ENCODE measurements at regions not wholly inside any gene's neighbourhood (a gene's known extent, or its start where the extent isn't known, plus 50 kb on each side); places are given as distances from the start of the nearest gene placed in this dataset.
"Not testable (repeated sequence)": the region's sequence is repeated elsewhere in the genome, so short reads cannot be mapped to it uniquely, and the experiment has no call there.

- not testable (repeated sequence) for TF ChIP-seq POLR2A (IDR thresholded peaks at IDR 0.05)
- TF ChIP-seq, protein P1, sequence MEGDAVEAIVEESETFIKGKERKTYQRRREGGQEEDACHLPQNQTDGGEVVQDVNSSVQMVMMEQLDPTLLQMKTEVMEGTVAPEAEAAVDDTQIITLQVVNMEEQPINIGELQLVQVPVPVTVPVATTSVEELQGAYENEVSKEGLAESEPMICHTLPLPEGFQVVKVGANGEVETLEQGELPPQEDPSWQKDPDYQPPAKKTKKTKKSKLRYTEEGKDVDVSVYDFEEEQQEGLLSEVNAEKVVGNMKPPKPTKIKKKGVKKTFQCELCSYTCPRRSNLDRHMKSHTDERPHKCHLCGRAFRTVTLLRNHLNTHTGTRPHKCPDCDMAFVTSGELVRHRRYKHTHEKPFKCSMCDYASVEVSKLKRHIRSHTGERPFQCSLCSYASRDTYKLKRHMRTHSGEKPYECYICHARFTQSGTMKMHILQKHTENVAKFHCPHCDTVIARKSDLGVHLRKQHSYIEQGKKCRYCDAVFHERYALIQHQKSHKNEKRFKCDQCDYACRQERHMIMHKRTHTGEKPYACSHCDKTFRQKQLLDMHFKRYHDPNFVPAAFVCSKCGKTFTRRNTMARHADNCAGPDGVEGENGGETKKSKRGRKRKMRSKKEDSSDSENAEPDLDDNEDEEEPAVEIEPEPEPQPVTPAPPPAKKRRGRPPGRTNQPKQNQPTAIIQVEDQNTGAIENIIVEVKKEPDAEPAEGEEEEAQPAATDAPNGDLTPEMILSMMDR (IDR thresholded peaks at IDR 0.05): not testable (repeated sequence)
These were observed 54.3 kb upstream of the ATP1B1 start for GRCh38 chr1:169052171-169052570.

Data from testis (tissue), 2 donors.